HCT116 (cell line): ENCODE measurements at regions not wholly inside any gene's neighbourhood (a gene's known extent, or its start where the extent isn't known, plus 50 kb on each side); places are given as distances from the start of the nearest gene placed in this dataset.

Experiments used
- ATAC-seq: fragments of 200-7000 bp; cut with Tn5 transposase; 2 replicates; pipeline ENCODE4 v1.9.1; 2020; ENCODE audit warnings: mild to moderate bottlenecking, moderate library complexity
- BruUV-seq: library from RNA; stranded (reverse); fragments of 400-500 nt; replicated peaks from 2 replicates; lab custom pipeline; 2021; lab: Mats Ljungman, UMichigan
- CTCF ChIA-PET: fragments of 300-600 bp; sonication (Branson Sonifier 250); formaldehyde crosslinking; loops from one replicate; lab custom pipeline; 2021; ENCODE audit warnings: antibody characterized with exemption; lab: Charles Lee
- POLR2A ChIA-PET: fragments of 300-600, 350-600 bp; sonication (Branson Sonifier 250); formaldehyde crosslinking; loops from one replicate; lab custom pipeline; 2021; ENCODE audit warnings: antibody characterized with exemption; lab: Charles Lee
- RAD21 ChIA-PET, 2 experiments: fragments of 300-600 bp; sonication (Branson Sonifier 250); formaldehyde crosslinking; loops; one replicate each; lab custom pipeline; 2023; ENCODE audit warnings: low total read pairs in 2 of 2; ENCODE audit not compliant: uncharacterized antibody in 2 of 2, unreplicated experiment in 2 of 2, low non-redundant PET in 1 of 2; lab: Charles Lee
- DNase-seq: peaks from one replicate; pipeline ENCODE4 v3.0.0-alpha.2; 2010; ENCODE audit warnings: low read depth, low spot score
- H2AFZ ChIP-seq: fragments of 200-600 bp; shearing (Covaris generic), sonication (generic); 2 replicates; pipeline ENCODE4 v1.6.1; 2017; ENCODE audit warnings: low read depth, mixed run types, mixed read lengths, antibody characterized with exemption, low read length; ENCODE audit not compliant: poor library complexity, severe bottlenecking
- H3K27ac ChIP-seq: 2 replicates; pipeline ENCODE4 v1.5.1; 2012; ENCODE audit warnings: low read depth, low read length
- H3K27me3 ChIP-seq: fragments of 200-600 bp; sonication (generic); 2 replicates; pipeline ENCODE4 v1.6.1; 2016; ENCODE audit warnings: mixed run types, low read length, mixed read lengths; ENCODE audit not compliant: insufficient read depth
- H3K36me3 ChIP-seq, 2 experiments: fragments of 200-500 bp in 1 of 2; fragments of 200-600 bp in 1 of 2; sonication (Bioruptor generic) in 1 of 2; sonication (generic) in 1 of 2; 2 replicates each; pipeline versions ENCODE4 v1.5.1 to v1.6.1; 2014 to 2016; ENCODE audit warnings: low read length in 2 of 2, inconsistent platforms in 1 of 2, mixed read lengths in 1 of 2, mixed run types in 1 of 2; ENCODE audit not compliant: insufficient read depth in 2 of 2, control insufficient read depth in 1 of 2
- H3K4me1 ChIP-seq, 2 experiments: fragments of 200-600 bp in 1 of 2; sonication (generic) in 1 of 2; 2 replicates each; pipeline versions ENCODE4 v1.5.1 to v1.6.1; 2012 to 2017; ENCODE audit warnings: low read length in 2 of 2, inconsistent platforms in 1 of 2, mild to moderate bottlenecking in 1 of 2, mixed read lengths in 1 of 2, mixed run types in 1 of 2, moderate library complexity in 1 of 2; ENCODE audit not compliant: insufficient read depth in 2 of 2, control insufficient read depth in 1 of 2
- H3K4me2 ChIP-seq: fragments of 200-600 bp; sonication (generic); 2 replicates; pipeline ENCODE4 v1.6.1; 2017; ENCODE audit warnings: mixed run types, low read length, mixed read lengths
- H3K4me3 ChIP-seq, 2 experiments: fragments of 200-600 bp in 1 of 2; sonication (generic) in 1 of 2; replicated peaks in 1 of 2; 2 replicates each; pipeline ENCODE4 v1.5.1; 2011 to 2016; ENCODE audit warnings: low read length in 2 of 2, control low read depth in 1 of 2, low read depth in 1 of 2, mild to moderate bottlenecking in 1 of 2, mixed read lengths in 1 of 2, mixed run types in 1 of 2
- H3K79me2 ChIP-seq: fragments of 200-600 bp; sonication (generic); 2 replicates; pipeline ENCODE4 v1.6.1; 2017; ENCODE audit warnings: mild to moderate bottlenecking, mixed run types, low read length, moderate library complexity, mixed read lengths; ENCODE audit not compliant: insufficient read depth
- H3K9ac ChIP-seq: fragments of 200-600 bp; sonication (generic); 2 replicates; pipeline ENCODE4 v1.6.1; 2016; ENCODE audit warnings: low read length, mixed read lengths
- H3K9me2 ChIP-seq: fragments of 200-600 bp; sonication (generic), shearing (Covaris generic); 2 replicates; pipeline ENCODE4 v1.6.1; 2017; ENCODE audit warnings: mixed run types, mild to moderate bottlenecking, moderate library complexity; ENCODE audit not compliant: insufficient read depth
- H3K9me3 ChIP-seq, 2 experiments: fragments of 200-500 bp in 1 of 2; fragments of 200-600 bp in 1 of 2; sonication (Bioruptor generic) in 1 of 2; sonication (generic) in 1 of 2; 2 replicates each; pipeline ENCODE4 v1.6.1; 2014 to 2017; ENCODE audit warnings: low read length in 2 of 2, mixed read lengths in 2 of 2, inconsistent platforms in 1 of 2, low read depth in 1 of 2, mild to moderate bottlenecking in 1 of 2, mixed run types in 1 of 2, moderate library complexity in 1 of 2; ENCODE audit not compliant: control insufficient read depth in 1 of 2, insufficient read depth in 1 of 2
- H4K20me1 ChIP-seq: fragments of 200-600 bp; sonication (generic), shearing (Covaris generic); 2 replicates; pipeline ENCODE4 v1.6.1; 2017; ENCODE audit warnings: mixed run types, mild to moderate bottlenecking, moderate library complexity; ENCODE audit not compliant: insufficient read depth
- CBX3 ChIP-seq: IDR thresholded peaks from 2 replicates; pipeline ENCODE4 v1.6.1; 2012; ENCODE audit warnings: low read depth
- EGR1 ChIP-seq: IDR thresholded peaks from 2 replicates; pipeline ENCODE4 v1.6.1; 2012; ENCODE audit warnings: low read depth
- ELF1 ChIP-seq: IDR thresholded peaks from 2 replicates; pipeline ENCODE4 v1.6.1; 2012; ENCODE audit warnings: low read depth, borderline replicate concordance
- EZH2 ChIP-seq: fragments of 200-600 bp; sonication (generic); IDR thresholded peaks from 2 replicates; pipeline ENCODE4 v1.6.1; 2017; ENCODE audit warnings: antibody characterized with exemption, mixed run types
- EZH2phosphoT487 ChIP-seq: fragments of 200-600 bp; IDR thresholded peaks from 2 replicates; pipeline ENCODE4 v1.6.1; 2018; ENCODE audit warnings: antibody characterized with exemption, borderline replicate concordance
- FOSL1 ChIP-seq: IDR thresholded peaks from 2 replicates; pipeline ENCODE4 v1.6.1; 2012; ENCODE audit warnings: low read depth
- POLR2A ChIP-seq: IDR thresholded peaks from 2 replicates; pipeline ENCODE4 v1.7.0; 2011; ENCODE audit warnings: borderline replicate concordance; ENCODE audit not compliant: insufficient read depth, insufficient read length; ENCODE audit errors: extremely low read depth
- POLR2AphosphoS5 ChIP-seq: IDR thresholded peaks from 2 replicates; pipeline ENCODE4 v1.6.1; 2011; ENCODE audit warnings: mild to moderate bottlenecking, low read depth, low read length, moderate library complexity
- RAD21 ChIP-seq: IDR thresholded peaks from 2 replicates; pipeline ENCODE4 v1.6.1; 2012; ENCODE audit warnings: low read depth, mild to moderate bottlenecking
- SRF ChIP-seq: IDR thresholded peaks from 2 replicates; pipeline ENCODE4 v1.6.1; 2012; ENCODE audit warnings: low read depth
- TCF7L2 ChIP-seq: IDR thresholded peaks from 2 replicates; pipeline ENCODE4 v1.7.0; 2011; ENCODE audit warnings: borderline replicate concordance, inconsistent platforms; ENCODE audit not compliant: insufficient read depth, insufficient read length; ENCODE audit errors: extremely low read depth
- YY1 ChIP-seq: IDR thresholded peaks from 2 replicates; pipeline ENCODE4 v1.6.1; 2011; ENCODE audit warnings: low read length, low read depth, moderate library complexity, mild to moderate bottlenecking; ENCODE audit not compliant: insufficient replicate concordance; ENCODE audit errors: extremely low read depth
- ZFX ChIP-seq: fragments of 450-650 bp; IDR thresholded peaks from 2 replicates; pipeline ENCODE4 v1.6.1; 2017
- intact Hi-C: fragments of 100-400 bp; cut with micrococcal nuclease; formaldehyde crosslinking; loops from 2 replicates; pipeline ENCODE4 v1.10.0; 2022
- TF ChIP-seq, protein P1 (sequence below): IDR thresholded peaks from 2 replicates; pipeline ENCODE4 v1.6.1; 2012; ENCODE audit warnings: low read depth
- TF ChIP-seq, protein P2 (sequence below): IDR thresholded peaks from 2 replicates; pipeline ENCODE4 v1.6.1; 2011; ENCODE audit warnings: mild to moderate bottlenecking, low read length, moderate library complexity; ENCODE audit not compliant: insufficient replicate concordance; ENCODE audit errors: extremely low read depth
- TF ChIP-seq, protein P3 (sequence below): IDR thresholded peaks from 2 replicates; pipeline ENCODE4 v1.6.1; 2012
- TF ChIP-seq, protein P4 (sequence below), 3 experiments: fragments of 200-600 bp in 1 of 3; sonication (generic) in 1 of 3; IDR thresholded peaks in 2 of 3; conservative IDR thresholded peaks in 1 of 3; 2 replicates each; pipeline ENCODE4 v1.5.1; 2012 to 2017; ENCODE audit warnings: low read depth in 2 of 3, low read length in 2 of 3, antibody characterized with exemption in 1 of 3, borderline replicate concordance in 1 of 3, control low read depth in 1 of 3, mild to moderate bottlenecking in 1 of 3, mixed read lengths in 1 of 3, mixed run types in 1 of 3, moderate library complexity in 1 of 3; ENCODE audit not compliant: insufficient read depth in 1 of 3

DNA sequence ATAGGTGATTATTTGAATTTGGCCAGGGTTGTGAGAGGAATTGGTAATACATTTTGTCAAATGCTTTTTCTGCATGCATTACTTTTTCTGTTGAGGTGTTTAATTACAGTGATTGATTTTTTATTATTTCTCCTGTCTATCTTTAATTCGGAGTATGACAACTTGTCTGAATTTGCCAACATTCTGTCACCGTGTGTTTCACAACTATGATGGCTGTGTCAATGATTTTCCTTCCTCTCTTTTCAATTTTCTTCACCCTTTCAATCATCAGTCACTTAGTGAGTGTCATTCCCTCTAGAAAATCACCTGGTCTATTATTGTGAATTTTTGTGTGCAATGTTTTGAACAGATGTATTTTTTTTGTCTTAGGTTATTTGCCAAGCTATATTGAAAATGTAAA, 1221.4 kb upstream of the CDH18 start:
- Histone ChIP-seq H2AFZ (no peak overlapping the region), H3K36me3 (no peaks in the 10 kb centered on the region), H3K27me3 (no peaks in the 10 kb centered on the region), H3K4me1 (no peaks in the 10 kb centered on the region), H3K9me3 (peaks cover 16 to 24% of the 10 kb centered on the region in 2 experiments; a peak in 2 of 4 replicates), H3K9me2 (no peaks in the 10 kb centered on the region), H4K20me1 (no peaks in the 10 kb centered on the region), H3K79me2 (no peaks in the 10 kb centered on the region), H3K4me2 (no peak overlapping the region), H3K27ac (no peak overlapping the region), H3K4me3 (no peak overlapping the region), H3K9ac (no peak overlapping the region)
- ATAC-seq (no peak), DNase-seq (no peak)
- RAD21 ChIA-PET, result no interaction called here
- TF ChIP-seq POLR2A (no peak), YY1 (no peak), SRF (no peak), ELF1 (no peak), ZFX (no peak), EGR1 (no peak), CBX3 (no peak), RAD21 (no peak), EZH2phosphoT487 (no peak), POLR2AphosphoS5 (no peak), TCF7L2 (no peak), EZH2 (no peak), FOSL1 (no peak)
- TF ChIP-seq, protein P1, sequence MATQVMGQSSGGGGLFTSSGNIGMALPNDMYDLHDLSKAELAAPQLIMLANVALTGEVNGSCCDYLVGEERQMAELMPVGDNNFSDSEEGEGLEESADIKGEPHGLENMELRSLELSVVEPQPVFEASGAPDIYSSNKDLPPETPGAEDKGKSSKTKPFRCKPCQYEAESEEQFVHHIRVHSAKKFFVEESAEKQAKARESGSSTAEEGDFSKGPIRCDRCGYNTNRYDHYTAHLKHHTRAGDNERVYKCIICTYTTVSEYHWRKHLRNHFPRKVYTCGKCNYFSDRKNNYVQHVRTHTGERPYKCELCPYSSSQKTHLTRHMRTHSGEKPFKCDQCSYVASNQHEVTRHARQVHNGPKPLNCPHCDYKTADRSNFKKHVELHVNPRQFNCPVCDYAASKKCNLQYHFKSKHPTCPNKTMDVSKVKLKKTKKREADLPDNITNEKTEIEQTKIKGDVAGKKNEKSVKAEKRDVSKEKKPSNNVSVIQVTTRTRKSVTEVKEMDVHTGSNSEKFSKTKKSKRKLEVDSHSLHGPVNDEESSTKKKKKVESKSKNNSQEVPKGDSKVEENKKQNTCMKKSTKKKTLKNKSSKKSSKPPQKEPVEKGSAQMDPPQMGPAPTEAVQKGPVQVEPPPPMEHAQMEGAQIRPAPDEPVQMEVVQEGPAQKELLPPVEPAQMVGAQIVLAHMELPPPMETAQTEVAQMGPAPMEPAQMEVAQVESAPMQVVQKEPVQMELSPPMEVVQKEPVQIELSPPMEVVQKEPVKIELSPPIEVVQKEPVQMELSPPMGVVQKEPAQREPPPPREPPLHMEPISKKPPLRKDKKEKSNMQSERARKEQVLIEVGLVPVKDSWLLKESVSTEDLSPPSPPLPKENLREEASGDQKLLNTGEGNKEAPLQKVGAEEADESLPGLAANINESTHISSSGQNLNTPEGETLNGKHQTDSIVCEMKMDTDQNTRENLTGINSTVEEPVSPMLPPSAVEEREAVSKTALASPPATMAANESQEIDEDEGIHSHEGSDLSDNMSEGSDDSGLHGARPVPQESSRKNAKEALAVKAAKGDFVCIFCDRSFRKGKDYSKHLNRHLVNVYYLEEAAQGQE, result no peak
- TF ChIP-seq, protein P2, sequence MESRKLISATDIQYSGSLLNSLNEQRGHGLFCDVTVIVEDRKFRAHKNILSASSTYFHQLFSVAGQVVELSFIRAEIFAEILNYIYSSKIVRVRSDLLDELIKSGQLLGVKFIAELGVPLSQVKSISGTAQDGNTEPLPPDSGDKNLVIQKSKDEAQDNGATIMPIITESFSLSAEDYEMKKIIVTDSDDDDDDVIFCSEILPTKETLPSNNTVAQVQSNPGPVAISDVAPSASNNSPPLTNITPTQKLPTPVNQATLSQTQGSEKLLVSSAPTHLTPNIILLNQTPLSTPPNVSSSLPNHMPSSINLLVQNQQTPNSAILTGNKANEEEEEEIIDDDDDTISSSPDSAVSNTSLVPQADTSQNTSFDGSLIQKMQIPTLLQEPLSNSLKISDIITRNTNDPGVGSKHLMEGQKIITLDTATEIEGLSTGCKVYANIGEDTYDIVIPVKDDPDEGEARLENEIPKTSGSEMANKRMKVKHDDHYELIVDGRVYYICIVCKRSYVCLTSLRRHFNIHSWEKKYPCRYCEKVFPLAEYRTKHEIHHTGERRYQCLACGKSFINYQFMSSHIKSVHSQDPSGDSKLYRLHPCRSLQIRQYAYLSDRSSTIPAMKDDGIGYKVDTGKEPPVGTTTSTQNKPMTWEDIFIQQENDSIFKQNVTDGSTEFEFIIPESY, result no peak
- TF ChIP-seq, protein P3, sequence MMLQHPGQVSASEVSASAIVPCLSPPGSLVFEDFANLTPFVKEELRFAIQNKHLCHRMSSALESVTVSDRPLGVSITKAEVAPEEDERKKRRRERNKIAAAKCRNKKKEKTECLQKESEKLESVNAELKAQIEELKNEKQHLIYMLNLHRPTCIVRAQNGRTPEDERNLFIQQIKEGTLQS, result no peak
- TF ChIP-seq, protein P4, sequence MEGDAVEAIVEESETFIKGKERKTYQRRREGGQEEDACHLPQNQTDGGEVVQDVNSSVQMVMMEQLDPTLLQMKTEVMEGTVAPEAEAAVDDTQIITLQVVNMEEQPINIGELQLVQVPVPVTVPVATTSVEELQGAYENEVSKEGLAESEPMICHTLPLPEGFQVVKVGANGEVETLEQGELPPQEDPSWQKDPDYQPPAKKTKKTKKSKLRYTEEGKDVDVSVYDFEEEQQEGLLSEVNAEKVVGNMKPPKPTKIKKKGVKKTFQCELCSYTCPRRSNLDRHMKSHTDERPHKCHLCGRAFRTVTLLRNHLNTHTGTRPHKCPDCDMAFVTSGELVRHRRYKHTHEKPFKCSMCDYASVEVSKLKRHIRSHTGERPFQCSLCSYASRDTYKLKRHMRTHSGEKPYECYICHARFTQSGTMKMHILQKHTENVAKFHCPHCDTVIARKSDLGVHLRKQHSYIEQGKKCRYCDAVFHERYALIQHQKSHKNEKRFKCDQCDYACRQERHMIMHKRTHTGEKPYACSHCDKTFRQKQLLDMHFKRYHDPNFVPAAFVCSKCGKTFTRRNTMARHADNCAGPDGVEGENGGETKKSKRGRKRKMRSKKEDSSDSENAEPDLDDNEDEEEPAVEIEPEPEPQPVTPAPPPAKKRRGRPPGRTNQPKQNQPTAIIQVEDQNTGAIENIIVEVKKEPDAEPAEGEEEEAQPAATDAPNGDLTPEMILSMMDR (IDR thresholded peaks at IDR 0.05 in 2 of 3, conservative IDR thresholded peaks at IDR 0.05 in 1 of 3; ENCODE audit: borderline replicate concordance in 1 of 3, insufficient read depth in 1 of 3, low read depth in 2 of 3, low read length in 2 of 3), result no peak
- BruUV-seq, result no TSS peak
- CTCF ChIA-PET, result no interaction called here
- POLR2A ChIA-PET, result no interaction called here
- intact Hi-C loops, result no loop called here
